ENCODE measurements at regions not wholly inside any gene's neighbourhood (a gene's known extent, or its start where the extent isn't known, plus 50 kb on each side); places are given as distances from the start of the nearest gene placed in this dataset.
"Not testable (repeated sequence)": the region's sequence is repeated elsewhere in the genome, so short reads cannot be mapped to it uniquely, and the experiment has no call there.

DNA sequence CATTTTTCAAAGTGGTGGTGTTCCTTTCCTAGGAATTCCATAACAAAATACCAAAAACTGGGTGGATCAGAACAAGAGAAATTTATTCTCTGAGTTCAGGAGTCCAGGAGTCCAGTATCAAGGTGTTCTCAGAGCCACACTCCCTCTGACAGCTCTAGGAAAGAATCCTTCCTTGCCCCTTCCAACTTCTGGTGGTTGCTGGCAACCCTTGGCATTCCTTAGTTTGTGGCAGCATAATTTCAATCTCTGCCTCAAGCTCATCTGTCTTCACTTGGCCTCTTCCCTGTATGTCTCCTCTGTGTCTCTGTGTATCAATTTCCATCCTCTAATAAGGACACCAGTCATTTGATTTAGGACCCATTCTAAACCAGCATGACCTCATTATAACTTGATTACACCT lies 243.7 kb downstream of the MPDZ start (continued):
- TF ChIP-seq, protein P1, sequence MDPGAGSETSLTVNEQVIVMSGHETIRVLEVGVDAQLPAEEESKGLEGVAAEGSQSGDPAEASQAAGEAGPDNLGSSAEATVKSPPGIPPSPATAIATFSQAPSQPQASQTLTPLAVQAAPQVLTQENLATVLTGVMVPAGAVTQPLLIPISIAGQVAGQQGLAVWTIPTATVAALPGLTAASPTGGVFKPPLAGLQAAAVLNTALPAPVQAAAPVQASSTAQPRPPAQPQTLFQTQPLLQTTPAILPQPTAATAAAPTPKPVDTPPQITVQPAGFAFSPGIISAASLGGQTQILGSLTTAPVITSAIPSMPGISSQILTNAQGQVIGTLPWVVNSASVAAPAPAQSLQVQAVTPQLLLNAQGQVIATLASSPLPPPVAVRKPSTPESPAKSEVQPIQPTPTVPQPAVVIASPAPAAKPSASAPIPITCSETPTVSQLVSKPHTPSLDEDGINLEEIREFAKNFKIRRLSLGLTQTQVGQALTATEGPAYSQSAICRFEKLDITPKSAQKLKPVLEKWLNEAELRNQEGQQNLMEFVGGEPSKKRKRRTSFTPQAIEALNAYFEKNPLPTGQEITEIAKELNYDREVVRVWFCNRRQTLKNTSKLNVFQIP (CRISPR knock-in tag; IDR thresholded peaks at IDR 0.05; ENCODE audit: borderline replicate concordance, low read depth): no peak
- no peak for TF ChIP-seq CSDC2 (CRISPR knock-in tag; IDR thresholded peaks at IDR 0.05)

DNA sequence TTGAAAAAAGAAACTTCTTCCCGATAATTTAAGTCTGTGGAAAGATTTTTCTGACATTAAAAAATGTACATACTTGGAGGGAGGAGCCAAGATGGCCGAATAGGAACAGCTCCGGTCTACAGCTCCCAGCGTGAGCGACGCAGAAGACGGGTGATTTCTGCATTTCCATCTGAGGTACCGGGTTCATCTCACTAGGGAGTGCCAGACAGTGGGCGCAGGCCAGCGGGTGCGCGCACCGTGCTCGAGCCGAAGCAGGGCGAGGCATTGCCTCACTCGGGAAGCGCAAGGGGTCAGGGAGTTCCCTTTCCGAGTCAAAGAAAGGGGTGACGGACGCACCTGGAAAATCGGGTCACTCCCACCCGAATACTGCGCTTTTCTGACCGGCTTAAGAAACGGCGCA lies 241.7 kb downstream of the MPDZ start:
- not testable (repeated sequence) for ATAC-seq

DNA sequence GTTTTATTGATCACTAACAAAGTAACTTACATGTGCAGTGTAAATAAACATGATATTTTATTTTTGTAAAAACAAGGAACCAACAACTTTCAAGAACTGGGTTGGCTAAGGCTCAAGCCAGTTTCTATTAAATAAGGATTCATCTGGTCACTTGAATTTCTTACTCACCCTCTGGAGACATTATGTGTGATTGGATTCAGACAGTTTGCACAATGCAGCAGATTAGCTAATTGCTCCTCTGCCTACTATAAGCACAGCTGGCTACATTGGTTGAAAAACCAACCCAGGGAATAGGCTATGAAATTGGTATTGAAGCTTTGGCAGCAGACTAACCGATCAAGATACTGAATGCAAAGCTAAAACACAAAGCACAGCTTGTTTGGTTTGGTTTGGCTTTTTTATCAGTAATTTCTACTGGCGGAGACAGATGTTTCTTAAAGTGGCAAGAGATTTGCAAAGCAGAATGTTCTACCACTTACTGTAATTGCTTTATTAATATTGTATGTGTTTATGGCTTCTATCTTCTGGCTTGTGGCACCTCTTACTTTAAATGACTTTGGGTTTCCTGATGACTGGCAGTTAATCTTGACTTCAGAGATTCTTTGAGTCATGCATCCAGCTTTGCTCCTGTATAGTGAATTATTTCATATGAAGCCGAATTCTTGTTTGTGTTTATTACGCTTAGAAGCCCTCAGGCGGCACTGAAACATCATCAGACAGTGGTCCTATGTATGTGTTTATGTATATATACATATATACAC lies 231.5 kb downstream of the MPDZ start:
- TF ChIP-seq ZNF8 (CRISPR knock-in tag; IDR thresholded peaks at IDR 0.05) (no peak), SNAI2 (CRISPR knock-in tag; IDR thresholded peaks at IDR 0.05) (no peak), TCF4 (CRISPR knock-in tag; IDR thresholded peaks at IDR 0.05; ENCODE audit: borderline replicate concordance) (no peak), ZFP3 (CRISPR knock-in tag; IDR thresholded peaks at IDR 0.05) (no peak), GLIS3 (CRISPR knock-in tag; IDR thresholded peaks at IDR 0.05) (no peak), ARNTL (CRISPR knock-in tag; IDR thresholded peaks at IDR 0.05; ENCODE audit: borderline replicate concordance, low read depth) (no peak), RARB (CRISPR knock-in tag; IDR thresholded peaks at IDR 0.05) (no peak), CREB5 (CRISPR knock-in tag; IDR thresholded peaks at IDR 0.05; ENCODE audit: low read depth) (no peak), ZFP30 (CRISPR knock-in tag; IDR thresholded peaks at IDR 0.05) (no peak), PPARA (CRISPR knock-in tag; IDR thresholded peaks at IDR 0.05; ENCODE audit: borderline replicate concordance) (no peak), ZNF565 (CRISPR knock-in tag; conservative IDR thresholded peaks at IDR 0.05; ENCODE audit: low read depth) (no peak), OSR1 (CRISPR knock-in tag; IDR thresholded peaks at IDR 0.05) (no peak)
- TF ChIP-seq, protein P1 (CRISPR knock-in tag; IDR thresholded peaks at IDR 0.05; ENCODE audit: borderline replicate concordance, low read depth): no peak
- no peak for ATAC-seq

- ATAC-seq: no peak
- TF ChIP-seq ZNF8 (CRISPR knock-in tag; IDR thresholded peaks at IDR 0.05) (no peak), BACH2 (CRISPR knock-in tag; IDR thresholded peaks at IDR 0.05; ENCODE audit: borderline replicate concordance) (no peak), ZFP3 (CRISPR knock-in tag; IDR thresholded peaks at IDR 0.05) (no peak), ZNF565 (CRISPR knock-in tag; conservative IDR thresholded peaks at IDR 0.05; ENCODE audit: low read depth) (no peak), TSHZ2 (CRISPR knock-in tag; IDR thresholded peaks at IDR 0.05) (no peak), CSDC2 (CRISPR knock-in tag; IDR thresholded peaks at IDR 0.05) (no peak), TCF4 (CRISPR knock-in tag; IDR thresholded peaks at IDR 0.05; ENCODE audit: borderline replicate concordance) (no peak), ZC3H10 (CRISPR knock-in tag; IDR thresholded peaks at IDR 0.05) (no peak), ISL1 (CRISPR knock-in tag; IDR thresholded peaks at IDR 0.05) (no peak), ESRRG (CRISPR knock-in tag; IDR thresholded peaks at IDR 0.05) (no peak), SNAI2 (CRISPR knock-in tag; IDR thresholded peaks at IDR 0.05) (no peak), TOX (CRISPR knock-in tag; IDR thresholded peaks at IDR 0.05; ENCODE audit: borderline replicate concordance) (no peak), RARB (CRISPR knock-in tag; IDR thresholded peaks at IDR 0.05) (no peak), GLIS3 (CRISPR knock-in tag; IDR thresholded peaks at IDR 0.05) (no peak), PATZ1 (CRISPR knock-in tag; IDR thresholded peaks at IDR 0.05; ENCODE audit: borderline replicate concordance) (no peak), ZFP30 (CRISPR knock-in tag; IDR thresholded peaks at IDR 0.05) (no peak), CSRNP3 (CRISPR knock-in tag; IDR thresholded peaks at IDR 0.05) (no peak), ARNTL (CRISPR knock-in tag; IDR thresholded peaks at IDR 0.05; ENCODE audit: borderline replicate concordance, low read depth) (no peak), ZNF70 (CRISPR knock-in tag; IDR thresholded peaks at IDR 0.05) (no peak)
- TF ChIP-seq, protein P1 (CRISPR knock-in tag; IDR thresholded peaks at IDR 0.05; ENCODE audit: borderline replicate concordance, low read depth): no peak
Observed at GRCh38 chr9:13049223-13049622, 230.3 kb downstream of the MPDZ start.
